ENCODE measurements at regions not wholly inside any gene's neighbourhood (a gene's known extent, or its start where the extent isn't known, plus 50 kb on each side); places are given as distances from the start of the nearest gene placed in this dataset.

GRCh38 chr2:164138750-164139149 lies 402.9 kb upstream of the FIGN start:
- ChIA-PET POLR2A (no interaction called here), CTCF (interaction anchor here (1.1 kb wide), 1 partner anchor 10 kb away, joined by 3 read pairs; no protein-coding TSS in a partner anchor)
- H3K9me3 ChIP-seq (replicated peaks; ENCODE audit: control insufficient read depth, insufficient read depth, low read length) = no peaks in the 10 kb centered on the region
- no peak overlapping the region for H3K27ac ChIP-seq (ENCODE audit: insufficient read depth, low read depth, low read length)
- H3K36me3 ChIP-seq (ENCODE audit: control insufficient read depth in 2 of 2, extremely low read depth in 1 of 2, insufficient read depth in 2 of 2, low read length in 2 of 2) = no peaks in the 10 kb centered on the region
- TF ChIP-seq GATA2 (IDR thresholded peaks at IDR 0.05; ENCODE audit: insufficient read depth, insufficient read length, low read depth, low read length) (no peak), POLR2A (IDR thresholded peaks at IDR 0.05; ENCODE audit: low read depth, low read length) (no peak), JUN (IDR thresholded peaks at IDR 0.05; ENCODE audit: borderline replicate concordance, insufficient read depth, insufficient read length, low read depth) (no peak), EZH2 (IDR thresholded peaks at IDR 0.05; ENCODE audit: borderline replicate concordance, low read depth, low read length, severe bottlenecking) (no peak), CTCF (IDR thresholded peaks at IDR 0.05; ENCODE audit: extremely low read depth in 1 of 2, insufficient read depth in 1 of 2, low read depth in 1 of 2, low read length in 2 of 2) (no peak), FOS (IDR thresholded peaks at IDR 0.05; ENCODE audit: borderline replicate concordance, insufficient read depth, low read length) (no peak), MYC (IDR thresholded peaks at IDR 0.05; ENCODE audit: low read depth, low read length) (no peak), POLR2AphosphoS5 (IDR thresholded peaks at IDR 0.05; ENCODE audit: insufficient read depth, low read depth, low read length) (no peak)
- TF ChIP-seq, protein P1, sequence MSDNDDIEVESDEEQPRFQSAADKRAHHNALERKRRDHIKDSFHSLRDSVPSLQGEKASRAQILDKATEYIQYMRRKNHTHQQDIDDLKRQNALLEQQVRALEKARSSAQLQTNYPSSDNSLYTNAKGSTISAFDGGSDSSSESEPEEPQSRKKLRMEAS (IDR thresholded peaks at IDR 0.05; ENCODE audit: insufficient read depth, insufficient read length) = no peak
- H3K9me1 ChIP-seq (replicated peaks; ENCODE audit: control insufficient read depth, extremely low read depth, insufficient read depth, low read length) = no peaks in the 10 kb centered on the region
- no peak overlapping the region for H2AFZ ChIP-seq (ENCODE audit: low read depth, low read length)
- no peak overlapping the region for H3K4me2 ChIP-seq (ENCODE audit: insufficient read depth, low read length)
- intact Hi-C loops (cut with micrococcal nuclease) = no loop called here
- BruUV-seq (replicated peaks) = no TSS peak
- no peaks in the 10 kb centered on the region for H4K20me1 ChIP-seq (replicated peaks; ENCODE audit: control insufficient read depth, extremely low read depth, insufficient read depth, low read length)
- no peak overlapping the region for H3K4me3 ChIP-seq (replicated peaks in 1 of 3; ENCODE audit: insufficient read depth in 1 of 3, low read depth in 1 of 3, low read length in 3 of 3)
- H3K79me2 ChIP-seq (ENCODE audit: control insufficient read depth, insufficient read depth, low read length) = no peaks in the 10 kb centered on the region
- H3K9ac ChIP-seq (replicated peaks; ENCODE audit: extremely low read depth, insufficient read depth, low read length) = no peak overlapping the region
- H3K27me3 ChIP-seq (ENCODE audit: control insufficient read depth in 2 of 2, insufficient read depth in 2 of 2, low read length in 2 of 2) = no peaks in the 10 kb centered on the region
- no peaks in the 10 kb centered on the region for H3K4me1 ChIP-seq (ENCODE audit: control insufficient read depth, extremely low read depth, insufficient read depth, low read length)
- no peak for DNase-seq (ENCODE audit: low read depth, low spot score)
- dilution Hi-C loops (cut with MboI; ENCODE audit: extremely low pct_ligation_motif_present, low sequenced_read_pairs) = no loop called here
- peak; percentile 35 for FAIRE-seq

Measured in endothelial cell of umbilical vein (primary cell).